Esophagus squamous epithelium (tissue), 5 donors: ENCODE measurements at regions not wholly inside any gene's neighbourhood (a gene's known extent, or its start where the extent isn't known, plus 50 kb on each side); places are given as distances from the start of the nearest gene placed in this dataset.

ENCODE experiments used
- DNase-seq: peaks from one replicate; lab custom pipeline; 2025; lab: John Stamatoyannopoulos, UW
- H3K27ac ChIP-seq, 4 donors: fragments of 200-600 bp; sonication (generic); one replicate each; pipeline ENCODE4 v1.5.1; 2016 to 2019; ENCODE audit warnings: mild to moderate bottlenecking in 1 of 4
- H3K27me3 ChIP-seq, 4 donors: fragments of 200-600 bp; sonication (generic); 1 replicate in 3 of 4; 2 replicates in 1 of 4; pipeline versions ENCODE4 v1.5.1 to v1.6.0; 2017 to 2021; ENCODE audit warnings: antibody characterized with exemption in 1 of 4
- H3K36me3 ChIP-seq, 3 donors: fragments of 200-600 bp; sonication (generic); one replicate each; pipeline ENCODE4 v1.5.1; 2016 to 2019
- H3K4me1 ChIP-seq, 3 donors: fragments of 200-600 bp; sonication (generic); one replicate each; pipeline ENCODE4 v1.5.1; 2017 to 2019
- H3K4me3 ChIP-seq, 4 donors: fragments of 200-600 bp; sonication (generic); 1 replicate in 3 of 4; 2 replicates in 1 of 4; pipeline ENCODE4 v1.5.1; 2016 to 2019; ENCODE audit warnings: mild to moderate bottlenecking in 2 of 4, moderate library complexity in 1 of 4
- H3K9me3 ChIP-seq, 3 donors: fragments of 200-600 bp; sonication (generic); one replicate each; pipeline ENCODE4 v1.5.1; 2016 to 2019
- CTCF ChIP-seq, 6 experiments: fragments of 450-650 bp in 4 of 6; fragments of 200-600 bp in 2 of 6; sonication (generic) in 2 of 6; IDR thresholded peaks; one replicate each; pipeline ENCODE4 v1.5.1; 2016 to 2019; ENCODE audit warnings: antibody characterized with exemption in 6 of 6, mild to moderate bottlenecking in 4 of 6, moderate library complexity in 4 of 6
- POLR2A ChIP-seq, 4 donors: fragments of 450-650 bp; IDR thresholded peaks; one replicate each; pipeline ENCODE4 v1.6.1; 2017; ENCODE audit warnings: antibody characterized with exemption in 4 of 4, mild to moderate bottlenecking in 4 of 4, moderate library complexity in 3 of 4
- WGBS, 2 donors: methylation state at CpG; one replicate each; pipeline ENCODE4 v1.1.5; 2018; 5-methylcytosine and 5-hydroxymethylcytosine counted together
- intact Hi-C: fragments of 100-400 bp; cut with DNase I; formaldehyde crosslinking; loops from one replicate; pipeline ENCODE4 v1.15.0; 2022
- donor health status: DM: yes; HTN: yes; CAD: no.

- Histone ChIP-seq H3K36me3 (no peaks in the 10 kb centered on the region), H3K27me3 (peaks cover 0 to 75% (median 0%) of the 10 kb centered on the region in 4 donors), H3K27ac (no peak overlapping the region), H3K4me3 (no peak overlapping the region), H3K4me1 (no peaks in the 10 kb centered on the region), H3K9me3 (no peaks in the 10 kb centered on the region)
- no peak for TF ChIP-seq CTCF (IDR thresholded peaks at IDR 0.05)
- TF ChIP-seq POLR2A (IDR thresholded peaks at IDR 0.05): no peak
- intact Hi-C loops: no loop called here
- WGBS, 2 donors: 64 to 84% methylated on average over 2 to 4 of the region's 29 CpGs
- DNase-seq: no peak
These were observed 88.5 kb upstream of the ACTRT2 start for GRCh38 chr1:2932671-2933350.

GRCh38 chr1:2933431-2934155, 87.7 kb upstream of the ACTRT2 start:
- Histone ChIP-seq H3K27ac (no peak overlapping the region), H3K9me3 (no peaks in the 10 kb centered on the region), H3K4me3 (no peak overlapping the region), H3K36me3 (no peaks in the 10 kb centered on the region), H3K4me1 (no peaks in the 10 kb centered on the region), H3K27me3 (peaks cover 0 to 67% (median 0%) of the 10 kb centered on the region in 4 donors)
- 78 to 79% methylated on average over 14 to 20 of the region's 28 CpGs for WGBS, 2 donors
- no peak for DNase-seq
- TF ChIP-seq CTCF (IDR thresholded peaks at IDR 0.05): no peak
- no peak for TF ChIP-seq POLR2A (IDR thresholded peaks at IDR 0.05)
- intact Hi-C loops: no loop called here

GRCh38 chr1:2934156-2934540, 87.1 kb upstream of the ACTRT2 start:
- H3K9me3 ChIP-seq: no peaks in the 10 kb centered on the region
- intact Hi-C loops: no loop called here
- no peak overlapping the region for H3K4me3 ChIP-seq
- DNase-seq: no peak
- H3K27me3 ChIP-seq: peaks cover 0 to 62% (median 0%) of the 10 kb centered on the region in 4 donors
- H3K27ac ChIP-seq: no peak overlapping the region
- H3K36me3 ChIP-seq: no peaks in the 10 kb centered on the region
- 90 to 91% methylated on average over 7 to 10 of the region's 20 CpGs for WGBS, 2 donors
- H3K4me1 ChIP-seq: no peaks in the 10 kb centered on the region
- no peak for TF ChIP-seq CTCF (IDR thresholded peaks at IDR 0.05)
- no peak for TF ChIP-seq POLR2A (IDR thresholded peaks at IDR 0.05)

- DNase-seq: no peak
- Histone ChIP-seq H3K27me3 (peaks cover 0 to 57% (median 0%) of the 10 kb centered on the region in 4 donors), H3K4me3 (no peak overlapping the region), H3K27ac (no peak overlapping the region), H3K4me1 (no peaks in the 10 kb centered on the region), H3K36me3 (no peaks in the 10 kb centered on the region), H3K9me3 (no peaks in the 10 kb centered on the region)
- 75% methylated on average over 6 of the region's 16 CpGs; no CpG with 5 or more reads in 1 of the 2 donors for WGBS, 2 donors
- intact Hi-C loops: no loop called here
- no peak for TF ChIP-seq CTCF (IDR thresholded peaks at IDR 0.05)
- TF ChIP-seq POLR2A (IDR thresholded peaks at IDR 0.05): no peak
These were observed 86.6 kb upstream of the ACTRT2 start for GRCh38 chr1:2934642-2935081.

GRCh38 chr1:2935184-2935583, 86.1 kb upstream of the ACTRT2 start:
- Histone ChIP-seq H3K4me3 (no peak overlapping the region), H3K4me1 (no peaks in the 10 kb centered on the region), H3K9me3 (peaks cover 0 to under 1% (median 0%) of the 10 kb centered on the region in 3 donors), H3K36me3 (no peaks in the 10 kb centered on the region), H3K27me3 (peaks cover 0 to 56% (median 0%) of the 10 kb centered on the region in 4 donors), H3K27ac (no peak overlapping the region)
- WGBS, 2 donors: 67 to 69% methylated on average over 1 to 4 of the region's 5 CpGs
- no peak for DNase-seq
- intact Hi-C loops: no loop called here
- TF ChIP-seq POLR2A (IDR thresholded peaks at IDR 0.05): no peak
- no peak for TF ChIP-seq CTCF (IDR thresholded peaks at IDR 0.05)
